GM20431 (cell line): ENCODE measurements at regions not wholly inside any gene's neighbourhood (a gene's known extent, or its start where the extent isn't known, plus 50 kb on each side); places are given as distances from the start of the nearest gene placed in this dataset.

Experiments used
- in situ Hi-C: fragments of 300-500 bp; cut with MseI, MboI; formaldehyde crosslinking; loops from one replicate; pipeline ENCODE4 v1.15.0; 2020; ENCODE audit warnings: low sequenced_read_pairs; ENCODE audit not compliant: unreplicated experiment

DNA sequence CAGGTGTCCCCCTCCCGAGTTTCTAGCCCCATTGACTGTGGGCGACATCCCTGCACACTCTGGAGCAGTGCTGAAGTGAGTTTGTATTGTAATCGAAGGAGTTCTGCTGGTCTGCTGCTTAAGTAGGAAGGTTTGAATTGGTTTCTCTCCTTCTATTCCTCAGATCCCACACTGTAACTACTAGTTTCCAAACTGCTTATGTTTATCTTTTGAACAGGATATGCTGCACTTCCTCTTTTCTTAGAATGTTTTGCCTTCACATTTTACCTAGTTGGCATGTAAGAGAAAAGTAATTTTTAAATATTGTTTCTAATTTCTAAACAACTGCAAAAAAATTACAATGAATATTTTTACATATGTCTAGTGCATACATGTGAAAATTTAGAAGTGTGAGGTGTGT lies 511.8 kb downstream of the KLF12 start:
- in situ Hi-C loops = no loop called here

DNA sequence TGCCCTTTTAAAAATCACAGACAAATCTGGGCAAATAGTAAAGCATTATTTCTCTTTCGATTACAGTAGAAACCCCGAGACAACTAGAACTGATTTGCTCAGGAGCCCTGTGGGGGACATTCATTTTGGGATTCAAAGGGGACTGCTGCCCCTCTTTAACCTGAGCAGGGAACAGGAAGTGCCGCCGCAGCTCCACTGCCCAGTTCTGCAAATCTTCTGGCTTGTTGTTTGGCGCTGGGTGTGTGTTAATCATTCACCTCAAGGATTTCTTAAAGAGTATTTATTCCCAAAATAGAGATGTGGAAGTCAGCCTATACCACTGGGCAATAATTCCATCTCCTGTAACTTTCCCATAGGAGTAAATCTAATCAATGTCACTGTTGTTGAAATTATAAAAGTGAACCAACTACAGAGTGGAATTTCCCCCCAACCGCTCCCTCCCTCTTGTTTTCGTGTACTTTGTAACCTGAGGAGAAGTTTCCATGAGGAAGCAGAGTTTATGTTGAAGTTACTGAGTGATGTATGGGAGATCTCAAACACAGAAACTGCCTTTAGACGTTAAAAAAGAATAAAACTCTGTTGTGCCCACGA lies 515.8 kb downstream of the KLF12 start:
- in situ Hi-C loops = no loop called here

DNA sequence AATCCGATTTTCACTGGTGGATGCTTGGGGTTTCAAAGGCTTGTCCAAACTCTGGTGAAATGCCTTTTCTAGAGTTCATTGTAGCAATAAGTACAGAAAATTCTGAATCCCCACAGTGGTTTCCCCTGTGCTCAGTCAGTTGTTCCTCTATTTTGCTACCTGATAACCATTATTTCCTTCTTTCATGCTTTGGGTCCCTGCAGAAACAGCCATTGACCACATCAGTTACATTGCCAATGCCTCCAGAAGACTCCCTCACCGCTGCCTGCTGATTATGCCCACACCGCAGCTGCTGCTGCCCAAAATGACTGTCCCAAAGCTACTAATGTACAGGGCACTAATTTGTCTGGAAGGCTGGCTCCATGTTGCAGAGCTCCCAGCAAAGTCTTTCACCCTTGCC lies 517.3 kb downstream of the KLF12 start:
- in situ Hi-C loops = no loop called here

DNA sequence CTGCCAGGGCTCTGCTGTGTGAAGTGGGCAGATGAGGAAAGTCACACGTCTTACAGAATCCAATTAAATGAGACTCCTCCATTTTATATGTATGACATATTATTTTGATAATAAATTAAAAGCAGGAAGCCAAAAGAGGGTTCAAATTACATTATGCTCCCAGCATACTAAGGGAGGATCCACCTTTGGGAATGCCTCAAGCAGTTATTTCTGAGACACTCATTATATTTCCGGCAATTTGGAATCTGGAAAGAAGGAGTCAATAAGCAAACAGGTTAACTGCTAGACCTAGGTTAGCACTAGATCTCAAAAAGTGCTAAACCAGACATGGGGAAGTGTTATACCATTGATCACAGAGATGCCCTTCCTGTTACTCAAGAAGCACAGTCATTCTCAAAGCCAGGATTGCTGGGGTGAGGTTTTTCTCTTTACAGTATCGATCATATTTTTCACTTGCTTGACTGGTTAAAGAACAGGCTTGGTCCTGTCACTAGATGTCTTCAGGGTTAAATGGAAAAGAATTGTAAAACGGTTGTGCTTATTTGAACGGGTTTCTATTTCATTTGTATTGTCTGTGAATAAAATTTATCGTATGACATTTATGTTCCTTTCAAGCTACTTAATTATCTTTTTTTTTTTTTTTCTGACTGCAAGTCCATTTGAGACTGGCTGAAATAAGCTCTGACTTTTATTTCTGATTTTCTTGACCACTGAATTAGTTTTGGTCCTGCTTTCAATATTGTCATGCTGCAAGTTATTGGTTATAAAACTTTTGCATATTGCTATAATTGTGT lies 523.2 kb downstream of the KLF12 start:
- in situ Hi-C loops = no loop called here

DNA sequence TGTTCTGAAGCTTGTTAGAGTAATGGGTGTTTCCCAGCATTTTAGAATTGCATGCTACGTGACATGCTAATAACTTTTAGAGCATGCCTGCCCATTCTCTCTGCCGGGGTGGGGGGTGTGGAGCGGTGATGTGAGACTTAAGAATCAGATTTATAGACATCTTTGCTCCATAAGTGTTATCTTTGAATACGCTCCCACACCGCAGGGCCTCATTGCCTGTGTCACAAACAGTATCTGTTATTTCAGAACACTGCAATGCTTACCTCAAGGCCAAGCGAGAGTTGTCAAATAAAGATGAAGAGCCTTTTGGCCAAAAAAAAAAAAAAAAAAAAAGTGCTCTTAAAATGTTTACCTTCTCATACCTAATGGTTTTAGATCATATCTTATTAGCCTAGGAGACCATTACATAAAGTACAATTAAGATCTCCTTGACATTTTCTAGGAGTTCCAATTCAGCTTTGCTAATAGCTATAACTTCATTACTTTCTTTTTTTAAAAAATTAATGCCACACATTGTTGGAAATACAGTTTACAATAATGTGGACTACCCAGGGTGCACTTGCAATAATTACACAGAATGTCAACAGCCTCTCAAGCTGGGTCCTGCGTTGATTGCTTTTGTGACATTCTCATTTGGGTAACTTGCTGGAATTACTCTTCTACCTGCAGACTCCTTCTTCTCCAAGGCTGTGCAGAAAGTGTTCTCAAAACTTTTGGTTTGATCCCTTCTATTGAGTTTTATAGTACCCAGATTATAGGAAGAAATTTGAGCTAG lies 525.3 kb downstream of the KLF12 start:
- in situ Hi-C loops = no loop called here

DNA sequence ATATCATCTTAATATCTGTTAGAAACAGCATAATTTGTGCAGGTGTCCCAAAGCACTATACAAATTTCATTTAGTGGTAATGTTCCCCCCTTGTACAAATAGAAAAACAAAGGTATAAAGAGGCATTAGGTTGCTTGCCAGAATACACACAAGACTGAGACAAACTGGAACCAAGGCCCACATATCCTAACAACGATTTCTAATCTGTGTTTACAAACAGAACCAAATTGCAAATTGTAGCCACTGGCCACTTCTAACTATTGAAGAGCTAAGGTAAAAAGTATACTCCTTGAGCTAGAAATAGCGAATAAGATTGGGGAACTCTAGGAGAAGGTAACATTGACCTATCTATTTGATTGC lies 526.1 kb downstream of the KLF12 start:
- in situ Hi-C loops = no loop called here

DNA sequence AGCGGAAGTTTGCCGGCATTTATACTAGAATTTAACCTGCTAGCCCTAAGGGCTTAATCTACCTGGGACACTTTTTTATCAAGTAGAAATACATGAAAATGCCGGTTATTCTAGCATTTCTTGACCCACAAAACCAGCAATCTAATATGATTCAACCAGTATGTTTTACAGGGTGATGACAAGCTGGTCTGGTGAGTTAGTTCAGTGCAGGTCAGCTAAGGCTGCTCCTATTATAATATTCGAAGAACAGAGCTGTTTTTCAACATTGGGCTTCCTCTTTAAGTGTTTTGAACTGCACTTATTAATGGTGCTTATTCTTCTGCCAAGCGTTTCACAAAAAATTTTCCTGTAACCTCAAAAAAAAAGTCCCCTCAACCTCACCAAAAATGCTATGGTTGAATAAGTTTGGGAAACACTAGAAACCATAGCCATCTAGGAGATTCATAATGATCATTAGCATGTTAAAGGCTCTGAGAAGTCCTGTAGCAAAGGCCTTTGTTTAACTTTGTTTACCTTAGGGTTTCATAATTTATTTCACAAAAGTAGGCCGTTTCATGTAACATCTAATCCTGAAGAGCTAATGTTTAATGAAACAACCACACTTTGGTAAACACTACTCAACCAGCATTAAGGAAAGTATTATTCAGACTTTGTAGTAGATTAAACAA lies 526.6 kb downstream of the KLF12 start:
- in situ Hi-C loops = no loop called here

DNA sequence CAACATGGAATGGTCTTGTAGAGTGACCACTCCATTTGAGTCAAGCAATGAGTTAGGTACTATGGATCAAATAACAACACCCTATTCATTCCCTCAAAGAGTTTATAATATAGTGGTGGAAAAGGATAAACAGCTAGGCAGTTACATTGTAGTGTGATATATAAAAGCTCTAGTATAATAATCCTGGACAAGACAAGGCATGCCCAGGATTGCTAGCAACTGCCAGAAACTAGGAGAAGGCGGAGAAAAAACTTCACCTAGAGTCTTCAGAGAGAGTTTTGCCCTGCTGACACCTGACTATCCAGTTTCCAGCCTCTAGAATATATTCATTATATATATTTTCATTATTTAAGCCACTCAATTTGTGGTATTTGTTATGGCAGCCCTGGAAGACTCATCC lies 530.6 kb downstream of the KLF12 start:
- in situ Hi-C loops = no loop called here

DNA sequence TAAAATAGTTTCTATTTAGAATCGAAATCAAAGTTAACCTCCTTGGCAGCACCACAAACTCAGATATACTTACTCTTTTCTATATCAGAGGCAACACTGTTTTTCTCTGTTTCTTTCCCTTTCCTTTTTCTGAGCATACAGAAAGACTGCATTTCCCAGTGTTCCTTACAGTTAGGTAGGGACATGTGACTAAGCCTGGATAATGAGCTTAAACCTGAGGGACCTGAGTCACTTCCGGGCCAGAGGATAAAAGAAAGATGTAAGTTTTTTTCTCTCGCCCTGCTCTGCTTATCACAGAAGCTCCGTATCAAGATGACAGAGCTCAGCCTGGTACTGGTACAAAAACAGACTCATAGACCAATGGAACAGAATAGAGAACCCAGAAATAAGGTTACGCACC lies 531.9 kb downstream of the KLF12 start:
- in situ Hi-C loops = no loop called here

DNA sequence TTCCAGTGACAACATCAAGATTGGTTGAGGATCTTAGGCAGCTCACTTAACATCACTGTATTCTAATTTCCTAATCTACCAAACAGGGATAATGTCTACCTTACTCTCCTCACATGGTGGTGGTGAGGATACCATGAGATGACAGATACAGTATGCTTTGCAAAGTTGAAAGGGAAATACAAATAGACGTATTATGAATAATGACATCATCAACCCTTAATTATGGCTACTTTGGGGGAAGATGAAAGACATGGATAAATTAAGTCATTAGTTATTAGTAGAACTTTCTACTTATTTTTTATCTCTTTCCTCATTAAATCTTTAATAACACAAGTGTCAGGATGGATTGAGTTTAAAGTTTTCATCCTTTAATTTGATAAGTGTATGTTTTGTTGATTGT lies 532.5 kb downstream of the KLF12 start:
- in situ Hi-C loops = no loop called here

DNA sequence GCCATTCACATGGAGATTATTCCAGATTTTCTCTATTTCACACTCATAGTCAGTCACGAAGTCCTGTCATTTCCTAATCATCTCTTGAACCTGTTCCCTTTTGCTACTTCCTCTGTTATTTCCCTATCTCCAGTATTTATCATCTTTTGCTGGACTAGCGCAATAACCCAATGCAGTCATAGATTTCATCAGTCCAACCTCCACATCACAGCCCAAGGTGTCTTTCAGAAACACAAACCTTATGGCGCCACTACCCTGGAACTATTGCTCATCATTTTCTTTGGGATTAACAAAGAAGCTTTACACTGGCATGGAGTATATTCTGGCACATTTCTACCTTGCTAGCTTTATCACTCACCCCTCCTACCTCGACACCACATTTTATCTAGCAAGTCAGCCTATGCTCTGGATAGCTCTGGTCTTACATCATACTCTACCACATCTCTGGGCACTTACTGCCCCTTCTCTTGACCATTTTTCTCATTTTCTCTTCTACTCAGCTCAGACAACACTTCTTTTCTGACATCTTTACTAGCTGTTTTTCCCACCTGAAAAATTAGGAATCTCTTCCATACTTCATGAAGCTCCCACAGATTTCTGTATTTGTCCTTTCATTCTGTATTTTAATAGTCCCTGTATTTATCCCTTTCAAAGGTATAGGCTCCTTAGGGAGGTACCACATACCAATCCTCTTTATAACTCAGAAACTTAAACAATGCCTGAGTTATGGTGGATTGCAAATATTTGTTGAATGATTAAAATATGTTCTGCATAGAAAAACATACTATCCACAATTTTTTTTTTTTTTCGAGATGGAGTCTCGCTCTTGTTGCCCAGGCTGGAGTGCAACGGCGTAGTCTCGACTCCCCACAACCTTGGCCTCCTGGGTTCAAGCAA lies 534.7 kb downstream of the KLF12 start:
- in situ Hi-C loops = no loop called here

DNA sequence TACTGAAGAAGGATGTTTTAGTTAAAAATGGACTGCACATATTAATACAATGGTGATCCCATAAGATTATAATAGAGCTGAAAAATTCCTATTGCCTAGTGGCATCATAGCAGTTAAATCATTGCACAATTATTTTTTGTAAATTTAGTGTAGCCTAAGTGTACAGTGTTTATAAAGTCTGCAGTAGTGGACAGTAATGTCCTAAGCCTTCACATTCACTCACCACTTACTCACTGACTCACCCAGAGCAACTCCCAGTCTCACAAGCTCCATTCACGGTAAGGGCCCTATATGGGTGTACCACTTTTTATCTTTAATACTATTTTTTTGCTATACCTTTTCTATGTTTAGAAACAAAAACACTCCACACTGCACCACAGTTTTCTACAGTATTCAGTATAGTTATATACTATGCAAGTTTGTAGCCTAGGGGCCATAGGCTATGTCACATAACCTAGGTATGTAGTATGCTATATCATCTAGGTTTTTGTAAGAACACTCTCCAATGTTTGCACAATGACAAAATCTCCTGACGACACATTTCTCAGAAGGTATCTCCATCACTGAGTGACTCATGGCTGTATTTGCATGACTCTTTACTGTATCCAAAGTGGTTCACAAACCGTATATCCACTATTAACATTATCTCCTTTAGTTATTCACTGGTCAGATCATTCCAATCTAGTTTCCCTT lies 536.0 kb downstream of the KLF12 start:
- in situ Hi-C loops = no loop called here

DNA sequence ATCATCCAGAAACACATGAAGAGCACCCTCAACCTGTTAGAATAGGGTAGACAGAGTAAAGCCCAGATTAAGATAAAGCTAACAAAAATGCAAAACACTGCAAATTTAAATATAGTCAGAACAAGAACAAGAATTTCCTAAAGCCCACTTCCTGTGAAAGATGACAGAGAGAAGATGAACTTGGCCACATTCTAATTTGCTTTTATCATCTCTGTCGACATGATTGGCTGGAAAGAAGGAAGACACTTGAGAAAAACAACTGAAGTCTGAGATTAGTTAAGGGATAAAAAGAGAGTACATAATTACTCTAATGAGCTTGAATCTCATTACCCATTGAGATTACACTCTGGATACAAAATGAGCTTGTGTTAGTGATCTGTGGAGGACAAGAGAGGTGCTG lies 537.6 kb downstream of the KLF5 start:
- in situ Hi-C loops = no loop called here

DNA sequence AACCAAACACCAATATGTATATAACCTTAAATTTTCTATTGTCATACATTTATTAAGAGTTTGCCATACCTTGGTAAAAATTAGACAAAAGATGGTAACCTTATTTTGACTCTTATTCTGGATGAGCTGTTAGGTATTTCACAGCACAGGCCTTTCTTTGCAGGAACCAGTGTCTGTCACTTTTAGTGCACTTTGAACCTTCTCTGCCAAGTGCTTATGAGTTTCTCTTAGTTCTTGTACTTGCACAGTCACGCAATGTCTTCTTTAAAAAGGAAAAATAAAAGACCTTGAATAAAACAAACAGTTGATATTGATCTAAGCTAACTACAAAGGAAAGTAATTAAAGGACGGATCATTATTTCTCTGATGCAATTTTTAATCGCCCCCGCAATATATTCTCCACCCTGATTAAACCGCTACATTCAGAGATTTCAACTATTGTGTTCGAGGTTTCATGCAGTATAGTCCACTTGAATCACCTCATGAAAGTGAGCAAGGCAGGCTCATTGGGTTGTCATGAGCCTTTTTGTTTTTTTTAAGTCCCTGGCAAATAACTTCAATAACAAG lies 534.5 kb downstream of the KLF5 start:
- in situ Hi-C loops = no loop called here

DNA sequence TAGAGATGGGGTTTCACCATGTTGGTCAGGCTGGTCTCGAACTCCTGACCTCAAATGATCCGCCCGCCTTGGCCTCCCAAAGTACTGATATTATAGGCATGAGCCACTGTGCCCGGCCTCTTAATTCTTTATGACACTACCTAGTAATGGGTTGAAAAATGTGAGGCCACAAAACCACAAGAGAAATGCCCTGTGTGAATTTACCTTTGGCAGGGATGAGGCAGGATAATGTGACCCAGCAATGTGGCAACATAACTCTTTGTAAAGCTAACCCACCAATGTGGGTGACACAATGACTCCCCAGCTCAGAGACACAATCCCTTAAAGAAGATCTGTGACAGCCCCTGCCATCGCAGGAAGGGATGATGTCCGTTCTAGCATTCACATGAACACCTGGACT lies 533.1 kb downstream of the KLF5 start:
- in situ Hi-C loops = no loop called here

DNA sequence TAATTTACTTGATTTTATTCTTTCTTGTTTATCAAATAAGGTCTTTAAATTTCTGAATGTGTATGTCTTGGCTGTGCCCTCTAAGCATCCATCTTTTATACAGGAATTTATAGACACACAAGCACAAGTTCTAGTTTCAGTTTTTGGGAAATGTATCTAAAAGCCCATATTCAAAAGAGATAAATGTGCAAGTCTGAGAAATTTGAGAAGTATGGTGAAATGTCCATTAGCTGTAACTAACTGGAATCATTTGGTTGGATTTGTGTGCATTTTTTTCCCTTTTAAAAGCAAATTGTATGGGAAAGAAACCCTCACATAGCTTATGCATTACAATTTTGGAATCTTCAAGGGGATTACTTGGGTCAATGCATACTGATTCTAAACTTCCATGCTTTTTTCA lies 532.0 kb downstream of the KLF5 start:
- in situ Hi-C loops = no loop called here

DNA sequence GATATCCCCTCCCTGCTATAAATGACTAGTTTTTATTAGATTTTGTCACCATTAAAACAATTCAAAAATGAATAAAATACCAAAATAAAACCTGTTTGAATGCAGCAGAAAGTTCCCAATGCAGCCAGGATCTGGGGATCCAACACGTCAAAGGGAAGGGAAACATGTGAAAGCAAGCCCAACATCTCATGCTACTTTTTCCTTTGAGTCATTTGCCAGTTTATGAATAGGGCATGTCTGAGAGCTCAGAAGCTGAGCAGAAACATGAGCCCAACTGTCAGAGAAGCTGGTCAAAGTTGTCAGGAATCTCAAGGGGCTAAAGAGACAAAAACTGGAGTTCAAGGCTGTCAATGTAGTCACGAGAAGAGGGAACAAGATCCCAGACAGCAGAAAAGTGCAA lies 526.4 kb downstream of the KLF5 start:
- in situ Hi-C loops = no loop called here

DNA sequence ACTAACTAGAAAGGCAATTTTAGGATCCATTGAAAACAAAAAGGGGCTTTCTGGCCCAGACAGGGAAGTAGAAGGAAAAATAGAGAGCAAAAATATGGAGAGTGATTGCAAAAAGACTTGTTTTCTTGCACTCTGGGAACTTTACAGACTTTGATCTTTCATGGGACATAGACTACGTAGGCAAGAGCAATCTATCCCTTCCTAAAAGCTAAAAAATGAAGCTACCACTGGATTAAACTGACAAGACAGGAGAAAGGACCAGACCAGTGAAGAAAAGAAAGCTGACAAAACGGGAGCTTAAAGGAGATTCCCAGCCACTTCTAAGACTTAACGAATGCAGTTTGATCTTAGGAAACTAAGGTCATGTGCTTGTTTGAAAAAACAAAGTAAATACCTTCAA lies 524.5 kb downstream of the KLF5 start:
- in situ Hi-C loops = no loop called here
